GM23338 (cell line): ENCODE measurements at regions not wholly inside any gene's neighbourhood (a gene's known extent, or its start where the extent isn't known, plus 50 kb on each side); places are given as distances from the start of the nearest gene placed in this dataset.

Source experiments
- ATAC-seq: fragments of 200-7000 bp; cut with Tn5 transposase; 3 replicates; pipeline ENCODE4 v1.9.1; 2020
- DNase-seq: peaks from one replicate; pipeline ENCODE4 v3.0.0-alpha.2; 2015; ENCODE audit warnings: low spot score
- H2AFZ ChIP-seq: fragments of 200-600 bp; sonication (generic); 2 replicates; pipeline ENCODE4 v1.8.0; 2016; ENCODE audit warnings: antibody characterized with exemption, mild to moderate bottlenecking, moderate library complexity
- H3F3A ChIP-seq: fragments of 200-600 bp; sonication (generic); replicated peaks from 2 replicates; pipeline ENCODE4 v1.8.0; 2017; ENCODE audit warnings: antibody characterized with exemption, mixed run types, low read depth
- H3K27ac ChIP-seq: fragments of 200-600 bp; sonication (generic); 2 replicates; pipeline ENCODE4 v1.6.1; 2016; ENCODE audit warnings: low read depth
- H3K27me3 ChIP-seq: fragments of 200-600 bp; sonication (generic); 2 replicates; pipeline ENCODE4 v1.8.0; 2016; ENCODE audit warnings: mild to moderate bottlenecking, mixed run types, moderate library complexity; ENCODE audit not compliant: insufficient read depth
- H3K36me3 ChIP-seq: fragments of 200-600 bp; sonication (generic); 2 replicates; pipeline ENCODE4 v1.8.0; 2016; ENCODE audit warnings: mild to moderate bottlenecking; ENCODE audit not compliant: insufficient read depth
- H3K4me1 ChIP-seq: fragments of 200-600 bp; sonication (generic); 2 replicates; pipeline ENCODE4 v1.8.0; 2016; ENCODE audit warnings: mild to moderate bottlenecking, moderate library complexity; ENCODE audit not compliant: insufficient read depth
- H3K4me2 ChIP-seq: fragments of 200-600 bp; sonication (generic); 2 replicates; pipeline ENCODE4 v1.7.1; 2017; ENCODE audit warnings: mixed run types
- H3K4me3 ChIP-seq: fragments of 200-600 bp; sonication (generic); 2 replicates; pipeline ENCODE4 v1.6.1; 2016; ENCODE audit warnings: mixed run types
- H3K79me2 ChIP-seq: fragments of 200-600 bp; sonication (generic); replicated peaks from 2 replicates; pipeline ENCODE4 v1.8.0; 2017; ENCODE audit warnings: mild to moderate bottlenecking; ENCODE audit not compliant: insufficient read depth
- H3K9me2 ChIP-seq: fragments of 200-600 bp; sonication (generic); 2 replicates; pipeline ENCODE4 v1.8.0; 2017; ENCODE audit not compliant: insufficient read depth
- H4K20me1 ChIP-seq: fragments of 200-600 bp; sonication (generic); replicated peaks from 2 replicates; pipeline ENCODE4 v1.8.0; 2017; ENCODE audit warnings: mild to moderate bottlenecking; ENCODE audit not compliant: insufficient read depth
- H3K27ac Mint-ChIP-seq: 2 replicates; pipeline ENCODE4 v1.8.0; 2020; ENCODE audit warnings: inconsistent platforms, mild to moderate bottlenecking, moderate library complexity, mixed read lengths
- H3K27me3 Mint-ChIP-seq: 3 replicates; pipeline ENCODE4 v1.8.0; 2022; ENCODE audit warnings: low read depth, mild to moderate bottlenecking, moderate library complexity, mixed read lengths, inconsistent platforms; ENCODE audit not compliant: insufficient read depth, poor library complexity
- H3K36me3 Mint-ChIP-seq: 3 replicates; pipeline ENCODE4 v1.8.0; 2021; ENCODE audit warnings: low read depth, mild to moderate bottlenecking, inconsistent platforms, moderate library complexity, mixed read lengths
- H3K4me1 Mint-ChIP-seq: 3 replicates; pipeline ENCODE4 v1.8.0; 2020; ENCODE audit warnings: mild to moderate bottlenecking, inconsistent platforms, mixed read lengths
- H3K4me3 Mint-ChIP-seq: 3 replicates; pipeline ENCODE4 v1.8.0; 2021; ENCODE audit warnings: moderate library complexity, mild to moderate bottlenecking, inconsistent platforms, mixed read lengths
- H3K9me3 Mint-ChIP-seq: 3 replicates; pipeline ENCODE4 v1.8.0; 2020; ENCODE audit warnings: moderate library complexity, mild to moderate bottlenecking, inconsistent platforms, mixed read lengths
- CREB1 ChIP-seq: fragments of 250-450 bp; sonication (Bioruptor Pico); IDR thresholded peaks from 2 replicates; pipeline ENCODE4 v1.5.0; 2020; ENCODE audit warnings: low read depth, mild to moderate bottlenecking, moderate library complexity
- CTCF ChIP-seq, 2 experiments: fragments of 200-600 bp in 1 of 2; sonication (generic) in 1 of 2; conservative IDR thresholded peaks; 2 replicates each; pipeline versions ENCODE4 v1.5.1 to v1.6.1; 2016 to 2017; ENCODE audit warnings: antibody characterized with exemption in 2 of 2, low read depth in 2 of 2, mild to moderate bottlenecking in 2 of 2, moderate library complexity in 1 of 2
- EZH2phosphoT487 ChIP-seq: fragments of 200-600 bp; sonication (generic); IDR thresholded peaks from one replicate; pipeline ENCODE4 v1.8.1; 2018; ENCODE audit warnings: antibody characterized with exemption; ENCODE audit not compliant: unreplicated experiment
- POLR2AphosphoS5 ChIP-seq: IDR thresholded peaks from 2 replicates; pipeline ENCODE4 v1.6.1; 2016; ENCODE audit warnings: antibody characterized with exemption, low read depth
- REST ChIP-seq: IDR thresholded peaks from one replicate; pipeline ENCODE4 v1.6.1; 2018; ENCODE audit warnings: antibody characterized with exemption; ENCODE audit not compliant: unreplicated experiment
- ZNF331 ChIP-seq: fragments of 250-450 bp; sonication (Bioruptor Pico); IDR thresholded peaks from 2 replicates; pipeline ENCODE4 v1.5.0; 2020; ENCODE audit warnings: low read depth, mild to moderate bottlenecking, moderate library complexity
- TF ChIP-seq, protein P1 (sequence below): IDR thresholded peaks from 2 replicates; pipeline ENCODE4 v1.6.1; 2016; ENCODE audit warnings: antibody characterized with exemption
- TF ChIP-seq, protein P2 (sequence below): fragments of 250-450 bp; sonication (Bioruptor Pico); IDR thresholded peaks from 2 replicates; pipeline ENCODE4 v1.5.0; 2020; ENCODE audit warnings: mild to moderate bottlenecking, moderate library complexity

GRCh38 chr10:21217748-21218367 is 307.6 kb downstream of the SKIDA1 start (continued):
- TF ChIP-seq REST = no peak
- TF ChIP-seq CREB1 (CRISPR knock-in tag) = no peak

DNA sequence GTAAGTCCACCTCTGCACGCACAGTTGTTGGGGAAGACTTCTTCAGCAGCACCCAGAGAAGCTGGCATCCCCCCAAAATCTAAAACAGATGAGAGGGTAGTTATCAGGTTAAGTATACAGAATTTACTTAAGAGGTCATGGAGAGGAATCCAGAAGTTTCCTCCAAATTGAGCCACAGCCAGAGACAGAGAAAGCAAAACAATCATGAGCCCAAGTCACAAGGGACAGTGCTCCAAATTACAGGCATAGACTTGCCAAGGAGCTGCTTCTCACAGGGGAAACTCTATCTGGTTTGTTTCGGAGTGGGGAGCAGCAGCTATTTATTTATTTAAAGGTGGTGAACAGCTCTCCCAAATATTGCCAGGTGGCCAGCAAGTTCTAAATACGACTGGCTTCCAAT is 308.4 kb downstream of the SKIDA1 start:
- no peak overlapping the region for H3K4me2 ChIP-seq
- H3K9me2 ChIP-seq = no peaks in the 10 kb centered on the region
- Mint-ChIP-seq H3K4me3 (no peak overlapping the region), H3K9me3 (peaks cover 9% of the 10 kb centered on the region), H3K27me3 (no peaks in the 10 kb centered on the region), H3K4me1 (peaks cover 3% of the 10 kb centered on the region; the same call in 1 of the 3 replicates), H3K36me3 (peaks cover 3% of the 10 kb centered on the region; the same call in 1 of the 3 replicates), H3K27ac (no peak overlapping the region)
- H3K27me3 ChIP-seq = no peaks in the 10 kb centered on the region
- no peaks in the 10 kb centered on the region for H3K4me1 ChIP-seq
- H3K4me3 ChIP-seq = no peak overlapping the region
- no peaks in the 10 kb centered on the region for H3K36me3 ChIP-seq
- DNase-seq (no peak), ATAC-seq (no peak)
- H4K20me1 ChIP-seq = no peaks in the 10 kb centered on the region
- H3K79me2 ChIP-seq = no peaks in the 10 kb centered on the region
- H3F3A ChIP-seq = no peaks in the 10 kb centered on the region
- H2AFZ ChIP-seq = no peak overlapping the region
- H3K27ac ChIP-seq = no peak overlapping the region
- TF ChIP-seq CTCF (conservative IDR thresholded peaks at IDR 0.05; ENCODE audit: low read depth in 2 of 2) = no peak
- no peak for TF ChIP-seq POLR2AphosphoS5
- TF ChIP-seq EZH2phosphoT487 = no peak
- no peak for TF ChIP-seq ZNF331 (CRISPR knock-in tag)
- TF ChIP-seq, protein P1, sequence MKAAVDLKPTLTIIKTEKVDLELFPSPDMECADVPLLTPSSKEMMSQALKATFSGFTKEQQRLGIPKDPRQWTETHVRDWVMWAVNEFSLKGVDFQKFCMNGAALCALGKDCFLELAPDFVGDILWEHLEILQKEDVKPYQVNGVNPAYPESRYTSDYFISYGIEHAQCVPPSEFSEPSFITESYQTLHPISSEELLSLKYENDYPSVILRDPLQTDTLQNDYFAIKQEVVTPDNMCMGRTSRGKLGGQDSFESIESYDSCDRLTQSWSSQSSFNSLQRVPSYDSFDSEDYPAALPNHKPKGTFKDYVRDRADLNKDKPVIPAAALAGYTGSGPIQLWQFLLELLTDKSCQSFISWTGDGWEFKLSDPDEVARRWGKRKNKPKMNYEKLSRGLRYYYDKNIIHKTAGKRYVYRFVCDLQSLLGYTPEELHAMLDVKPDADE = no peak
- TF ChIP-seq, protein P2, sequence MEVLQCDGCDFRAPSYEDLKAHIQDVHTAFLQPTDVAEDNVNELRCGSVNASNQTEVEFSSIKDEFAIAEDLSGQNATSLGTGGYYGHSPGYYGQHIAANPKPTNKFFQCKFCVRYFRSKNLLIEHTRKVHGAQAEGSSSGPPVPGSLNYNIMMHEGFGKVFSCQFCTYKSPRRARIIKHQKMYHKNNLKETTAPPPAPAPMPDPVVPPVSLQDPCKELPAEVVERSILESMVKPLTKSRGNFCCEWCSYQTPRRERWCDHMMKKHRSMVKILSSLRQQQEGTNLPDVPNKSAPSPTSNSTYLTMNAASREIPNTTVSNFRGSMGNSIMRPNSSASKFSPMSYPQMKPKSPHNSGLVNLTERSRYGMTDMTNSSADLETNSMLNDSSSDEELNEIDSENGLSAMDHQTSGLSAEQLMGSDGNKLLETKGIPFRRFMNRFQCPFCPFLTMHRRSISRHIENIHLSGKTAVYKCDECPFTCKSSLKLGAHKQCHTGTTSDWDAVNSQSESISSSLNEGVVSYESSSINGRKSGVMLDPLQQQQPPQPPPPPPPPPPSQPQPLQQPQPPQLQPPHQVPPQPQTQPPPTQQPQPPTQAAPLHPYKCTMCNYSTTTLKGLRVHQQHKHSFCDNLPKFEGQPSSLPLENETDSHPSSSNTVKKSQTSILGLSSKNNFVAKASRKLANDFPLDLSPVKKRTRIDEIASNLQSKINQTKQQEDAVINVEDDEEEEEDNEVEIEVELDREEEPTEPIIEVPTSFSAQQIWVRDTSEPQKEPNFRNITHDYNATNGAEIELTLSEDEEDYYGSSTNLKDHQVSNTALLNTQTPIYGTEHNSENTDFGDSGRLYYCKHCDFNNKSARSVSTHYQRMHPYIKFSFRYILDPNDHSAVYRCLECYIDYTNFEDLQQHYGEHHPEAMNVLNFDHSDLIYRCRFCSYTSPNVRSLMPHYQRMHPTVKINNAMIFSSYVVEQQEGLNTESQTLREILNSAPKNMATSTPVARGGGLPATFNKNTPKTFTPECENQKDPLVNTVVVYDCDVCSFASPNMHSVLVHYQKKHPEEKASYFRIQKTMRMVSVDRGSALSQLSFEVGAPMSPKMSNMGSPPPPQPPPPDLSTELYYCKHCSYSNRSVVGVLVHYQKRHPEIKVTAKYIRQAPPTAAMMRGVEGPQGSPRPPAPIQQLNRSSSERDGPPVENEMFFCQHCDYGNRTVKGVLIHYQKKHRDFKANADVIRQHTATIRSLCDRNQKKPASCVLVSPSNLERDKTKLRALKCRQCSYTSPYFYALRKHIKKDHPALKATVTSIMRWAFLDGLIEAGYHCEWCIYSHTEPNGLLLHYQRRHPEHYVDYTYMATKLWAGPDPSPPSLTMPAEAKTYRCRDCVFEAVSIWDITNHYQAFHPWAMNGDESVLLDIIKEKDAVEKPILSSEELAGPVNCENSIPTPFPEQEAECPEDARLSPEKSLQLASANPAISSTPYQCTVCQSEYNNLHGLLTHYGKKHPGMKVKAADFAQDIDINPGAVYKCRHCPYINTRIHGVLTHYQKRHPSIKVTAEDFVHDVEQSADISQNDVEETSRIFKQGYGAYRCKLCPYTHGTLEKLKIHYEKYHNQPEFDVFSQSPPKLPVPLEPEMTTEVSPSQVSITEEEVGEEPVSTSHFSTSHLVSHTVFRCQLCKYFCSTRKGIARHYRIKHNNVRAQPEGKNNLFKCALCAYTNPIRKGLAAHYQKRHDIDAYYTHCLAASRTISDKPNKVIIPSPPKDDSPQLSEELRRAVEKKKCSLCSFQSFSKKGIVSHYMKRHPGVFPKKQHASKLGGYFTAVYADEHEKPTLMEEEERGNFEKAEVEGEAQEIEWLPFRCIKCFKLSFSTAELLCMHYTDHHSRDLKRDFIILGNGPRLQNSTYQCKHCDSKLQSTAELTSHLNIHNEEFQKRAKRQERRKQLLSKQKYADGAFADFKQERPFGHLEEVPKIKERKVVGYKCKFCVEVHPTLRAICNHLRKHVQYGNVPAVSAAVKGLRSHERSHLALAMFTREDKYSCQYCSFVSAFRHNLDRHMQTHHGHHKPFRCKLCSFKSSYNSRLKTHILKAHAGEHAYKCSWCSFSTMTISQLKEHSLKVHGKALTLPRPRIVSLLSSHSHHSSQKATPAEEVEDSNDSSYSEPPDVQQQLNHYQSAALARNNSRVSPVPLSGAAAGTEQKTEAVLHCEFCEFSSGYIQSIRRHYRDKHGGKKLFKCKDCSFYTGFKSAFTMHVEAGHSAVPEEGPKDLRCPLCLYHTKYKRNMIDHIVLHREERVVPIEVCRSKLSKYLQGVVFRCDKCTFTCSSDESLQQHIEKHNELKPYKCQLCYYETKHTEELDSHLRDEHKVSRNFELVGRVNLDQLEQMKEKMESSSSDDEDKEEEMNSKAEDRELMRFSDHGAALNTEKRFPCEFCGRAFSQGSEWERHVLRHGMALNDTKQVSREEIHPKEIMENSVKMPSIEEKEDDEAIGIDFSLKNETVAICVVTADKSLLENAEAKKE (CRISPR knock-in tag) = no peak
